Renal cortex interstitium (tissue), 11 donors: ENCODE measurements at regions not wholly inside any gene's neighbourhood (a gene's known extent, or its start where the extent isn't known, plus 50 kb on each side); places are given as distances from the start of the nearest gene placed in this dataset.

Experiments
- DNase-seq, 11 donors: peaks; one replicate each; pipeline ENCODE4 v3.0.0-alpha.2; 2013; ENCODE audit warnings: low read depth in 9 of 11, low spot score in 4 of 11; ENCODE audit errors: extremely low read depth in 1 of 11

DNA sequence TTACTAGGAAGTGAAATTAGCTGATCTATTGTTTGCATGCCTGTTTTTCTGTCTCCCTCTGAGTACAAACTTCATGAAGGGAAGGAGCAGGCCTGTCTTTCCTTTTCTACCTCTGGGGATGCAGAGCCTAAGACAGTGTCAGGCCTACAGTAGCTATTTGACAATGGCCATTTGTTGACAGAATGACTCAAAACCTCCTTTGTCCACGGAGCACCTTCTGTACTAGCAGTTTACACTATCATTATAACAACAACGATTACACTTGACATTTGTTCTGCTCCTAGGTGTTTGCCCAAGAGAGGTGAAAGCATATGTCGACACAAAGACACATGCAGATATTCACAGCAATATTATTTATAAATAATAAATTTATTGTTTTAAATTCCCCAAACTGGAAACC is 132.3 kb upstream of the IRX3 start:
- no peak for DNase-seq

GRCh38 chr16:54417384-54417783 is 130.8 kb upstream of the IRX3 start:
- no peak for DNase-seq

GRCh38 chr16:54414671-54415070 is 128.1 kb upstream of the IRX3 start:
- DNase-seq, result no peak

DNA sequence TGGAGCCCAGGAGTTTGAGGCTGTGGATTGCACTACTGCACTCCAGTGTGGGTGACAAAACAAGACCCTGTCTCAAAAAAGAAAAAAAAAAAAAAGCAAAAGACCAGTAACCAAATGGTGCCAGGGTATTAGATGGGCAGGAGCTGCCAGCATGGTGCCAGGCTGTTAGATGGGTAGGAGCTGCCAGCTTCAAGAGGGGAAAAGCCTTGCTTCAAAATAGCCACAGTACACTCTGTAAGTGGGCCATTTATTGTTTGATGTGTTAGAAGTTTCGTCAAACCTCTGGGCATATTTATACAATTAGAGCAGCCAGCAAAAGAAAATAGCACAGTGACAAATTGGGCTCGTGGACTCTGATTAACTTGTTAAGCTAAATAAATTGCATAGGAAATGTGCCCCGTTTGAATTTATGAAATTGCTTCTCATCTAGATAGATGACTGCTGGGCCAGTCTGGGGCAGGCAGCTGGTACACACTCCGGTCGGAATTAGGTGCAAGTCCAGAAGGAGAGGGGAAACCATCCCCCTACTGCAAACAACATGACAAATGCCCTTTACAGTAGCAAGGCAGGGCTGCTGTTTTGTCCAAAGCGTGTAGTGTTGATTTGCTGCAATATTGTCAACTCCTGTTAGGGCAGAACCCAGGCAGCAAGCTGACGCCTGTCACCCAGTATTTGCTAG is 126.3 kb upstream of the IRX3 start:
- no peak for DNase-seq

DNA sequence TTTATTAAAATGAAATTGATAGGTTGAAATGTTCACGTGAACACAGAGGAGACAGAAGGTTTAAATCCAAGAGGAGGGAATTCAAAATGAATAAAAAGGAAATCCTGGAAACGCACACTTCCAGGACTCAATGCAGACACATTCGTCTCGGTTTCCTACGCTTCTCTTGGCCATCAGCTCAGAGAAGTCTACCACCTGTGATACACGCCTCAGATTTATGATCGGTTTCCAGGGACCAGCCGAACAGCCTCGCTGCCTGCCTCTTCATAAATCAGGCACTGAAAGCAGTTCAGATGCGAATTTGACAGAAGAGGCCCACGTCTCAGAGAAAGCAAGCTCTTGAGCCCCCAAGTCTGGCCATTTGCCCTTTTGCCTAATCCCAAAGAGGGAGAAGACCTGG is 125.5 kb upstream of the IRX3 start:
- peak in 2 of 11 donors; percentile 13 to 18 for DNase-seq

GRCh38 chr16:54411544-54411943 is 125.0 kb upstream of the IRX3 start:
- DNase-seq, result peak in 4 of 11 donors; percentile 13 to 37 (median 26)

DNA sequence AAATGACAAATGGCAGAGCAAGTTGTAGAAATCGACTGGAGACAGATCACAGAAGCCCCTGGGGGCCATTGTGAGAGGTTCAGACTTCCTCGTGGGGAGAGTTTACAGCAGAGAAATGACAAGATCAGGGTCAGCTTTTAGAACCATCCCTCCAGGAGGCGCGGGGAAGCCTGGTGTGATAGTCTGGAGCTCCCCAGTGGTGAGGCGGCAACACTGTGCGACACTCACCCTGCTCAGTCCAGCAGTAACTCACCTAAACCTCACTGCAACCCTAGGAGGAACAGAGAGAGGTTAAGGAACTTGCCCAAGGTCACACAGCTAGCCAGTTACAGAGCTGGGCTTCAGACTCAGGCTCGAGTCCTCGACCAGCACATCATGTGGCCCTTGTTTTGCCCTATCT is 123.4 kb upstream of the IRX3 start:
- no peak for DNase-seq

GRCh38 chr16:54407596-54407995 is 121.0 kb upstream of the IRX3 start:
- DNase-seq, result no peak

- no peak for DNase-seq
Measured at GRCh38 chr16:54405478-54405877, 118.9 kb upstream of the IRX3 start.

GRCh38 chr16:54403580-54403979 is 117.0 kb upstream of the IRX3 start:
- DNase-seq, result no peak

GRCh38 chr16:54402873-54403272 is 116.3 kb upstream of the IRX3 start:
- no peak for DNase-seq

- DNase-seq, result no peak
Measured at GRCh38 chr16:54402270-54402669, 115.7 kb upstream of the IRX3 start.

GRCh38 chr16:54400261-54400660 is 113.7 kb upstream of the IRX3 start:
- no peak for DNase-seq

DNA sequence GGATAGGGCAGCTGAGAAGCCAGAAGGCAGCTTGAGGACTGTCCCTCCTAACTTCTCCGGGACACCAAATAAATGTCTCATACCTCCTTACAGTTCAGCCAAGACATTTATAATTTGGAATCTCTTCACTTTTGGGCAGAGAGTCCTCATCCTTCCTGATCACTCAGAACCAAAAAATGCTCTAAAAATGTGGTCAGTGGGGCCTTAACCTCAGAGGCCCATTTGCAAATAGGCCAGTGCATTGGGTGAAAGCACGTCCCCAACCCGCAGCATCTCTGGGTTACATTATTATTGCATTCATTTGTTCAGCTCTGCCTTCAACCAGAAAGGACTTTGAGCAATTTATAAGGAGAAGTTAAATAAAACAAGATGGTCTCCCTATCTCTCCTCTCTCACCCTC is 112.4 kb upstream of the IRX3 start:
- DNase-seq, result no peak

DNA sequence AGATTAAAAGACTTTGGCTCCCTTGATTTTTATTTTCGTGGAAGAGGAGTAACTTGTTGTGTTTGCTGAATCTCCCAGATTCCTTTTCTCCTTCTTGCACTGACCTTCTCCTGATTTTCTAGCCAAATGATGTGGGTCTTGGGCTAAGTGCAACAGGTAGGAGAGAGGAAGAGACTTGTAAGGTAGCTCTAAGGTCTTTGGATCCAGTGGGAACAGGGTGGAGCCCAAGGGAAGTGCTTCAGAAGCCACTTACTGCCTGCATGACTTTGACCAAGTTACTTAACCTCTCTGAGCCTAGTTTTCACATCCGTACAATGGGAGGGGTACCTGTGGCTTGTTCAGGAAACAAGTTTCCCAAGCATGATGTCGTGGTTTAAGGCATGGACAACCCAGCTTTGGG is 111.3 kb upstream of the IRX3 start:
- DNase-seq, result no peak

DNA sequence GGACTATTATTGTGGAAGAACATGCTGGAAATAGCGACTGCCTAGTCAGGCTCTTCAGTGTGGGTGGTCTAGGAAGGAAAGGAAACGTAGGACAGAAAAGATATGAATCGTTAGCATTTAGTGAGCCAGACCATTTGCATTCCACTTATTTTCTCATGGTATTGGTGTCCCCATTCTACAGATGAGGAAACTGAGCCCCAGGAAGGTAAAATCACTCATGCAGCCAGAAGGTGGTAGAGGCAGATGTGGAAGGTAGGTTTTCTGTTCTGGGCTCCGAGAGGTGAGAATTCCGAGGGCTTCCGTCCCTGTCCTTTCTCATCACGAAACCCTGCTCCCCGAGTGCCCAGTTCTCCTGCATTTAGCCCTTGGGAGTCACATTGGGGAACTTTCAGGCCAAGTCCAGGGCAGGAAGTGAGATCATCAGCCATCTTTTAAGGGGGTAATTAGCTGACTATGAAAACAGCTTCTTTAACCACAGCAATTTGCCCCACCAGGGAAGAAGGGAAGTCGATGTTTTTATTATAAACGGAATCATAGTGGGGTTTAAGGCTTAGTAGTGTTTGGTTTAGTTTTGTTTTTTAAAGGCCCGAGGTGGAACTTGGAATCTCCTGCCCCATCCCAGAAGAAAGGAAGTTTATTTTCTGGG is 110.7 kb upstream of the IRX3 start:
- DNase-seq, result no peak

- no peak for DNase-seq
Measured at GRCh38 chr16:54389836-54390494, 103.4 kb upstream of the IRX3 start.

DNA sequence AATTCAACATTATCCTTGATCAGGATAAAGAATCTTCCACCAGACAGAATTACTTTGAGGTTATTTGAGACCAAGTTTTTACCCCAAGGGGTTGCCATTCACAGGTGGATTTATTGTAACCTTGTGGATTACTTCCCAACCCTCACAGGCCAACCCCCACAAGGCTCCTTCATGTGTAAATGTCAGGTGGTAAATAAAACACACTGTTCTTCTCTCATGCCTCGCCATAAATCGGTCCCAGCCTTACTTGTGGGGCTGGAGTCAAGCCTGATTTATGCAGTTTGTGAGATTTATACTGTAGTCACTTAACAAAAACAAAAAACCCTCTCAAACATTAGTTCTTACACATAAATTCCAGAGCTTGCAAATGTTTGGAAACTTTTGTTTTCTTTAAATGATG is 98.6 kb upstream of the IRX3 start:
- peak in 5 of 11 donors; percentile 18 to 53 (median 22) for DNase-seq

DNA sequence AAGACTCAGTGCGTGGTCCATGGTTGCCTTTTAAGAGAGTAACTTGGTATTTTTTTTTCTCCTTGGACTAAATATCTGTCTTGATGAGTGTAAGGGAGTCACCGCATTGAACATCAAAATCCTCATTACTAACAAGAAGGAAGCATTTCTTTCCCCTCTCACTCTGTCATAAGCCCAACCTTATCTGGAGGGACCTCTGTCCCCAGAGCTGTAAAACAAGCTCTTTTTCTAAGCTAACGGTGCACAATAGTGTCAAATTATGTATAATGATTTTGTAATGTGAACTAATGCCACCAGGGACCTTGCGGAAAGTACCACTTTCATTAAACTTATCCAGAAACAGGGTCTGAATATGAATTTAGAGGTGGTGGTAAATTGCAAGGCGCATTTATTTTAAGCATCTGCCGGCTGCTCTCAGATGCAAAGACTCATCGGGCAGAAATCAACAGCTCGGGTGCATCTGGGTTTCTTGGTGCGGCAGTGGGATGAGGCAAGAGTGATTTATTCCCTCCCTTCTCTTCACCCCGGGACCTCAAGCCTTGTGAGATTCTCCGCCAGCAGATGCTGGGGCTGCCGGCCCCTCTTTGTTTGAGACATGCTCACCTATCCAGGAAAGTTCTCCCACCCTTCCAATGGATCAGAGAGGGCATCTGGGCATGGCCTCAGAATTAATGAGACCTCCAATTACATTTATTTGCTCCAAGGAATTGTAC is 95.2 kb upstream of the IRX3 start:
- no peak for DNase-seq

GRCh38 chr16:54375071-54375470 is 88.5 kb upstream of the IRX3 start:
- DNase-seq, result no peak
